ENCODE measurements at regions not wholly inside any gene's neighbourhood (a gene's known extent, or its start where the extent isn't known, plus 50 kb on each side); places are given as distances from the start of the nearest gene placed in this dataset.

DNA sequence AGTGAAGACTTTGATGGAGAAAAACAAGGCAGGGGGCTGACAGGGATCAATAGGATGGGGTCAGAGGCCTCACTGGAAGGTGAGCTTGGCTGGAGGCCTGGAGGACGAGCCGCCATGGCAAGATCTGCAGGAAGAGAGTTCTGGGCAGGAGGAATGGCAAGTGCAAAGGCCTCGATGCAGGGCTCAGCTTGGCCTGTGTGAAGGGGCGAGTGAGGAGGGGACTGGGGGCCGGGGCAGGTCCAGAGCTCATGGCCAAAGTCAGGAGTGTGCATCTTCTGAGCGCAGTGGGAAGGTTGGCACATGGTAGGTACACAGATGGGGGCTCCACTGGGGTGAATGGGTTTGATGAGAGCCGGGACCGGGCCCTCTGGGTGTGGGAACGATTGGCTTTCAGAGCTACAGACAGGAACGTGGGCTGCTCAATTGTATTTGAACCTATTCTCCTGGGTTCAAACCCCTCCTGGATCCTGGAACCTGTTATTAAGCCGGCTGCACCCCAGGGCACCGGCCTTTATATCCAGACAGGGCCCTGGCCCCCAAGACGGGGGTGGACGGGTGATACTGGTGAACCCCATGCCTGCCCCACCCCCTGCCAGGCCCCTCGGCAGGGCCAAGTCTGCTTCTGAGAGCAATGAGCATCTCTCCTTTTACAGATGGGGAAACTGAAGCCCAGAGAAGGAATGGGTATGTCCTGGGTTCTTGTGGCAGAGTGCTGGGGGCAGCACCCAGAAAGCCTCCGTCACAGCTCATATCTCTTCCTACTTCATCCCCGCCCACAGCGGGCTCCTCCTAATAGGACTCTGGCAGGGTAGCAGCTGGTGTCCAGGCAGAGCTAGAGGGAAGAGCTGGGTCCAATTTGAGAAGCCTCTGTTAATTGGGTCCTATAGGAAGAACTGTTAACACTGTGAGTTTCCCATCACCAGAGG, 106.1 kb downstream of the CEBPB start:
- no peak for TF ChIP-seq POLR2A (IDR thresholded peaks at IDR 0.05)
- TF ChIP-seq, protein P1, sequence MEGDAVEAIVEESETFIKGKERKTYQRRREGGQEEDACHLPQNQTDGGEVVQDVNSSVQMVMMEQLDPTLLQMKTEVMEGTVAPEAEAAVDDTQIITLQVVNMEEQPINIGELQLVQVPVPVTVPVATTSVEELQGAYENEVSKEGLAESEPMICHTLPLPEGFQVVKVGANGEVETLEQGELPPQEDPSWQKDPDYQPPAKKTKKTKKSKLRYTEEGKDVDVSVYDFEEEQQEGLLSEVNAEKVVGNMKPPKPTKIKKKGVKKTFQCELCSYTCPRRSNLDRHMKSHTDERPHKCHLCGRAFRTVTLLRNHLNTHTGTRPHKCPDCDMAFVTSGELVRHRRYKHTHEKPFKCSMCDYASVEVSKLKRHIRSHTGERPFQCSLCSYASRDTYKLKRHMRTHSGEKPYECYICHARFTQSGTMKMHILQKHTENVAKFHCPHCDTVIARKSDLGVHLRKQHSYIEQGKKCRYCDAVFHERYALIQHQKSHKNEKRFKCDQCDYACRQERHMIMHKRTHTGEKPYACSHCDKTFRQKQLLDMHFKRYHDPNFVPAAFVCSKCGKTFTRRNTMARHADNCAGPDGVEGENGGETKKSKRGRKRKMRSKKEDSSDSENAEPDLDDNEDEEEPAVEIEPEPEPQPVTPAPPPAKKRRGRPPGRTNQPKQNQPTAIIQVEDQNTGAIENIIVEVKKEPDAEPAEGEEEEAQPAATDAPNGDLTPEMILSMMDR (IDR thresholded peaks at IDR 0.05 in 4 of 5, conservative IDR thresholded peaks at IDR 0.05 in 1 of 5) = no peak

All from gastrocnemius medialis (tissue), 4 donors.